NCI-H2171 (cell line): ENCODE measurements at regions not wholly inside any gene's neighbourhood (a gene's known extent, or its start where the extent isn't known, plus 50 kb on each side); places are given as distances from the start of the nearest gene placed in this dataset.

Experiments
- DNase-seq: peaks from one replicate; lab custom pipeline; 2025; lab: John Stamatoyannopoulos, UW

DNA sequence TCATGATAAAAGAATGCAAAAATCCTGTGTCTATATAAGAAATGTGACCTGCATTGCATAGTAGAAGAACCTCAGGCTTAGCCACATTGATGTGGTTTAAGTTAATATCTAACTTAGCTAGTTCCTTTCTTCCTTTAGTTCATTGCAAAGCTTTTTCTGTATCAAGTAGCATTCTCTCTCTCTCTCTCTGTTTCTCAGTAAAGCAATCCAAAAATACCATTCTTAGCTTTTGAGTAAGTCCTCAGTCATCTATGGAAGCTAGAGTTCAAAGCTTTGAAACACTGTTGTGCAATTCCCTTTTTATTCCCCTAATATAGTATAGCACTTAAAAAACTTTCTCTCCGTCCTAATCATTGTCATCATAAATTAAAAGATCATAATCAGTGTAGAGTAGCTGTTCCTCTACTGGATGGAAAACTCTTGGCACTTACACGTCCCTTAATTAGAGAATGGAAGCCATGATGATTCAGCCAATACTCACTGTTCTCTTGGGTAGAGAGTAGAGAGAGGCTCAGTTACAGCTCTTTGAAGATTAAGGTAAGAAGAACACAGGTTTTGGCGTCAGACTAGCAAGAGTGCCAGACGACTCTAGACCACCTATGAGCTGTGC is 350.3 kb upstream of the LYPLAL1 start:
- DNase-seq: no peak

DNA sequence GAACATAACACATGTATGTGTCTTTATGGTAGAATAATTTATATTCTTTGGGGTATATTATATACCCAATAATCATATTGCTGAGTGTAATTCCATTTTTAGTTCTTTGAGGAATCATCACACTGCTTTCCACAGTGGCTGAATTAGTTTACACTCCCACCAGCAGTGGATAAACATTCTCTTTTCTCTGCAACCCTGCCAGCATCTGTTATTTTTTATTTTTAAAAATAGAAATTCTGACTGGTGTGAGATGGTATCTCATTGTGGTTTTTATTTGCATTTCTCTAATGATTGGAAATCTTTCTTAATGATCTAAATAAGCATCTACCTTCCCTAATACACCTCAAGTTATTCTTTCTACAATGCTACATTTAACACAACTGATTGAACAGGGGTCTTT is 346.2 kb upstream of the LYPLAL1 start:
- DNase-seq: no peak

DNA sequence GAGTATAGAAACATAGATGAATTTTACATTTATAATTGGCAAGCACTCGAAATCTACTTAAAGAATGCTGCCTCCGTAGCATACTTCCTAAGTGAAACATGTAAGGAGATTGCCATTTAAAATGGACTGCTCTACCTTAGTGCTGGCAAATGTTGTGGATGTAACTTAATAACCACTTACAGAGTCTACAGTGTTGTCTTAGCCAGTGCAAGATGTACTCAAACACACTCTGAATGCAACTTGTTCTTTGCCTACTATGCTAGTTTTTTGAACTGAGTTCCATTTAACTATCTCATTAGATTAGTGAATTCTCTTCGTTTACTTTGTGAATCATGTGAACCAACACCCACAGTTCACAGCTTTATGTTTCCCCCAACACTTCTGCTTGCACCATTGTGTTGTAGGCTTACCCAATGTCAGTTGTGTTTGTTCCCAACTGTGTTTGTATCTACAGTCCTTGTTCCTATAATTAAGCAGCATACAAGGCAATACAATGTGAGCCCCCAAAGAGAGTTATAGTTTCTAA is 345.5 kb upstream of the LYPLAL1 start:
- no peak for DNase-seq

DNA sequence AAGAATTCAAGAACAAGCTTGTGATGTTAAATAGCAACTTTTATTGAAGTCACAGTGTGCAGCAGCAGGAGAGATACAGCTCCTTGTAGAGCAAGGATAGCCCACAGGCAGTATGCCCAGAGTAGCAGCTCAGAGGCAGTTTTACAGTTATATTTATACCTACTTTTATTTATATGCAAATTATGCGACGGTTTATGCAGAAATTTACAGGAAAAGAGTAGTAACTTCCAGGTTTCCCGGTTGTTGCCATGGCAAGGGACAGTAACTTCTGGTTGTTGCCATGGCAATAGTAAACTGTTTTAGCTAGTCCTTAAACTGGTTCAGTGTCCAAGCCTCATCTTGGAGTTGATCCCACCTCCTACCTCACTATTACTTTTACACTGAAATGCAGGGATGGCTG is 344.6 kb upstream of the LYPLAL1 start:
- no peak for DNase-seq

DNA sequence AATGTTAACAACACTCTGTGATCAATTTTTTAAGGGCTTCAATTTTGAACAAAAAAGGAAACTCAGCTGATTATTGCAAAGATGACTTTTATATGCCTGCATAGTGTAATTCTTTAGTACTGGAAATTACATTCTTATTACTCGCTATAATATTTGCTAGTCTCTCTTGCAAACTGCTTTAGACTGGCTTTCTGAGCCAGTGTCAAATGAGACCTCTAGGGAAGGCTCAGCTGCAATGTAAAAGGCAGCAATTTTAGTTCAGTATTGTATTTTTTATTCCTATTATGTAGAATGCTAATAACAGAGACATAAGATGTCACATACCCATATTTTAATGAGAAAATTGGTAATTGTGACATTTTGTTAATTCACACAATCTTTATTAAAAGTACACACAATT is 338.1 kb upstream of the LYPLAL1 start:
- no peak for DNase-seq

DNA sequence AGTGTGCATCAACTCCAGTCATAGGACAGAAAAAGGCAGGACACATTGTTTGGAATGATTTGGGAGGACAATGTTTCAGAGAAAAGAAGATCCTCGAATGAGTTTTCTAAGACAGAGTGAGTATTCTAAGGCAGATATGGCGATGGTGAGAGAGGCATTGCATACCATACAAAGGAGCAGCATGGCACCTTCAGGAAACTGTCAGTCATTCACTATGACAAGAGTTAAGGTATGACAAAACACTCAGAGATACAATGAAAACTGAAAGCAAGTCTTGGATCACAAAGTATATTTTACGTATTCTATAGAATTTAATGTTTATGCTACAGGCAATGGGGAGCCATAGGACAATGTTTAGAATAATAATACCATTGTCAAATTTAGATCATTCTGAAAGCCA is 337.4 kb upstream of the LYPLAL1 start:
- no peak for DNase-seq

DNA sequence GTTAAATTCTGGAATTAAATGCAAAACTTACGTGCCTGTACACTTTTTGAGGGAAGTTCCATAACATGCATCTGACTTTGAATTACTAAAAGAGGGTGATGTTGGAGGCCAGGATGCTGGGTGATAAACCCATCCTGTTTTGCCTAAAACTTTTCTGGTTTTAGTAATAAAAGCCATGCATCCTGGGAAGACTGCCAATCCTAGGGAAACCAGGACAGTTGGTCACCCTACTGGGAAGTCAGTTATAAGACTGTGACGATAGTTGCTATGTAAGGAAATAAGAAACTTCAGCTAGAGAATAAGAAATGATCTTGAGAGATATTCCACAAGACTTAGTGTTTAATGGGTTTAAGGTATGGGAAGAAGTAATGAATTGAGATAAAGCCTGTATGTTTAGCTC is 336.6 kb upstream of the LYPLAL1 start:
- DNase-seq: no peak

DNA sequence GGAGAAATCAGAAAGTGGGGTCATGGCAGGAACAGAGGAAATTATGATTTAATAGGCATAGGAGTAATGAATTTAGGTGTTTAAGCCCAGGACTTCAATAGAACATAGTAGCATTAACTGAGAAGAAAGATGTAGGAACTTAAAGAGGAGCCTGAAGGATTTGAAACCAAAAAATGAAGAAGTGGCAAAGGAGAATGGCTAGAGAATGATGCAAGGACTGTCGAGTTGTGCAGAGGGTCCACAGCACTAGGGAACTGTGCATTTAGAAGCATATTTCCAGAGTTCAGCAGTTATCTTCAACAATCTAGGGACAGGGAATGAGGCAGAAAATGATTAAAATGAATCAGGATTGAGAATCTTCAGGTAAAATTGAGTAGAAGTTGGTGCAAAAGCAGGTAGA is 328.1 kb upstream of the LYPLAL1 start:
- no peak for DNase-seq

DNA sequence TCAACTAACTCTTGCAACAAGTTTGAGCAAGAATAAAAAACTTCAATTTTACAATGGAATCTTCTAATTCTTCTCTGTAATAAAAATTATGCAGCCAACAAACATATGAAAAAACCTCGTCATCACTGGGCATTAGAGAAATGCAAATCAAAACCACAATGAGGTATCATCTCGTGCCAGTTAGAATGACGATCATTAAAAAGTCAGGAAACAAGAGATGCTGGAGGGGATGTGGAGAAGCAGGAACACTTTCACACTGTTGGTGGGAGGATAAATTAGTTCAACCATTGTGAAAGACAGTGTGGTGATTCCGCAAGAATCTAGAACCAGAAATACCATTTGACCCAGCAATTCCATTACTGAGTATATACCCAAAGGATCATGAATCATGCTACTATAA is 327.5 kb upstream of the LYPLAL1 start:
- DNase-seq: no peak

DNA sequence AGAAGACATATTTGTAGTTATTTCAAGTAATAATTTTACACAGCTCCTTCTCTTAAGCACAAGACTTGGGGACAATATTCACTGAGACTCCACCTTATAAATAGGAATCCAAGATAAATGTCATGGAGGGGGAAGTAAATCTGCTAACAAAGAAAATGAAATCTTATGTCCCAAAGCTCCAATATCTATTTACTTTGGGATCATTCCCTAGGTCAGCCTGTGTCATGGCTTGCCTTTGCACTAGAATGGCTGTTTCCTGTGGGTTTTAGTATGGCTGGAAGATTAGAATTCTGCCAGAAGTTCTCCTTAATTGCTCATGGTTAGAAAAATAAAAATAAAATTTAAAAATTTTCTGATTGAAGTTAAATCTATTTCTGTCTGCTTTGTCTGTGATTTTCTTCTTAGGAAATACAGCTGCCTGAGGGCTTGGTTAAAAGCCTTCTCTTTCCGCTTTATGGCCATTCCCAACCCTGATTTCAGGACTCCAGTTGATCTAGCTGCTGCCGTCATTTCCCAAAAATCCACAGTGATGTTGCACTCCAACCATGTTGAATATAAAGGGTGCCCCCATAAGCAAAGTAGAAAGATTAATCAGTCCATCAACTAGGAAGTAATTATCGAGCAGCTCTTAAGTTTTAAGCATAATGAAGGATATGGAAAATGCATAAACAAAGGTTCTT is 326.4 kb upstream of the LYPLAL1 start:
- DNase-seq: no peak

DNA sequence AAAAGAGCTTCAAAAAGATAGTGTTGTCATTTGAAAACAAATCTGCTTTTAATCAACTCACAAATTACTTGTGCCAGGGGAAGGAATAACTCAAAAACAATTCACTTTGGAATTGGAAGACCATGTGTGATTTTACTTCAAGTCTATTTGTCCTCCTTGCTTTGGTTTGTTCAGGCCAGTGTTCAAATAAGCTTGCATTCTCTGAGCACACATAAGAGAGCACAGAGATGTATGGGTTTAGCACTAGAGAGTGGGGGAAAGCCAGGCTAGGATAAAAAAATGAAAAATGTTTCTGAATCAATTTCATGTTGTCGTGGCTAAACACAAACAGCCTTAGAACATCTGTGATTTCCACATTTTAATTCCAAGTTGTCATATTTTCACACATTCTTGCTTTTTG is 325.7 kb upstream of the LYPLAL1 start:
- DNase-seq: no peak

DNA sequence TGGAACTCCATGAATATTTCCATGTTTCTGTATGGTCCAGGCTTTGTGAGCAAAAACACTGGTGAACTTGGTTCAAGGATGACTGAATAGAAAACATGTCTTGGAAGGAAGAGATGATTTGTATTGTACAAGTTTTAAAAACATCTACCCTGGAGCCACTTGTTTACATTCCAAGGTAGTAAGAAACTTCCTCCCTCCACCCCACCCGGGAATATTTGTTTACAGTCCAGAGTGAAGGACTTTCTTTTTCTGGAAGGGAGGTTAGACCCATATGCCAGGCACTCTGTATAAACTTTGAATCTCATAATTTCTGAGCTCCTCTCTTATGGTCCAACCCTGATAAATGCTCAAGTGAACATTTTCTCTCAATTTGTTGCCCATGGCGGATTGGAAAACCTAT is 323.3 kb upstream of the LYPLAL1 start:
- DNase-seq: no peak

DNA sequence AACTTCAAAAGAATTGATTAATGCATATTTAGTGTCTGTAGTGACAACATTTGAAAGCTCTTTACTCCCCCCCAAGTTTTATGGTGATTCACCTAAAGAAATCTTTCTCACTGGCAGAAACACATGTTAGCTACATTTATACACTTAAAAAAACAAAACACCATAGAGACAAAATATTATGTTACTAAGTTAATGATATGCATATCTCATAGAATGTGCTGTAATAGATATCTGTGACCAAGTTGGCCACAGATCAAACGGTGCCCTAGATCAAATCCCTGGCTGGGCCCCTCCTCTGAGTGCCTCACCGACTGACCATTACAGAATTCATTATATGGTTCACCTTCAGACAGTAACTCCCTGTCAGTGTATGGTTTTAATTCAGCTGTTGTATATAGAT is 322.1 kb upstream of the LYPLAL1 start:
- DNase-seq: no peak

DNA sequence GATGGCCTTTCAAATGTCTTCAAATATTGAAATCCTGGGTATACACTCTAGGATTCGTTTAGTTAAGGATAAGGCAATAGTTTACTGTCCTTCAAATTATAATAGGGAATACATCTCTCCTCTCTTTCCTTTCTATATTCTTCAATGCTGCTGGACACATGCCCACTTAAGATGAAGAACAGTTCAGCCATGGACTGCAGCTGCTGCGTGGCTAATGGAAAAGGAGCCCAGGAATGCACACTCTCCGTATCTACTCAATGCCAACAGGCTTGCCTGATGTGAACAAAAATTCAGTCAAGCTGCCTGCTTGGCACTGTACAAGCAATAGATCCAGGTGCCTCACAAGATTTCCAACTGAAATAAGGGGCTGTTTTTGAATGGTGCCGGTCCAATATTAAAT is 321.2 kb upstream of the LYPLAL1 start:
- no peak for DNase-seq

DNA sequence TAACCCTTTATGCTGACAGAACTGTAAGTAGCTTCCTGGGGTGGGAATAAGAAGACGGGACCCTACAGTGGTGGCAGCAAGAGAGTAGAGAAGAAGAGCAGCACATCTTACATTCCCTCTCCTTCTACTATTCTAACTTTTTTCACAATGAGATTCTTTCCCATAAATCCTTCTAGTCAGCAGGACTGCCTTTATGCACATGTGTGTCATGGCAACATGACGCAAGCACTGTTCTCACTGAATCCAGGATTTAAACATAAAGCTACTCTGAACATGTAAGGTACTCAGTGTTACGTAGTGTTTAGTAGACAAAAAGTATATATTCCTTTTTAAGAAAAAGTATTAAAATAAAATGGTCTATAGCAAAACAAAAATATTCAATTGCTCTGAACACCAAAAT is 309.7 kb upstream of the LYPLAL1 start:
- no peak for DNase-seq

DNA sequence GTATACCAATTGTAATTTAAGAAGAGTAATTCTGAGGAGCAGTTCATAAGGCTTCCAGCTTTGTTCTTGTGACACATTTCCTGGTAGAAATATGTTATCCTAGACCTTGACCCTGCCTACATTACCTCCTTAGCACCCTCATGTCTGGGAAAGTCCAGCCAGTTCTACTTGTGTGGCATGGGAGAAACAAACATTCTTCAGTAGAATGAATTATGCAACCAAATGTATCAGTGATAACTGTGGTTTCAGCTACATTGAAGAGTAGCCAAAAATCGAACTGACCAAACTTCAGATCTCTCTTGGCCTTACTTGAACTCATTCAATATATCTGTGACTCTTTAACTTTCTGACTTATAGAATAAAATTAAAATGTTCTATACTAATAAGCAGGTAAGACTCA is 308.1 kb upstream of the LYPLAL1 start:
- no peak for DNase-seq

DNA sequence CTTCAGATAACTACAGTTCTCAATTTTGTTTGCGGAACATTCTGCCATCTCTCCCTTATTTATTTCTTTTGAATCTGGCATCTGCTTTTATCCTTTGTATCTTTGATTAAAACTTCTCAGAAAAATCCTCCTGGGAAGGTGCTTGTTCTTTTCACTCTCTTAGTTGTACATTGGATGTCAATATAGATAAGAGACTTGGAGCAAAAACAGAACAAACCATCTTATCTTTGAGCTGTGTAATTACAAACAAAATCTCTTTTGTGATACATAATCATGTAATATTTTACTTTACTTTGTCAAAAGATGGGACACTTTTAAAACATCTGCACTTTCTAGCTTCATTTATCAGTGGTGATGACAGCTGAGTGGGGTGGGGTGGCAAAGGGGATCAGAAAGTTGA is 307.2 kb upstream of the LYPLAL1 start:
- DNase-seq: no peak

DNA sequence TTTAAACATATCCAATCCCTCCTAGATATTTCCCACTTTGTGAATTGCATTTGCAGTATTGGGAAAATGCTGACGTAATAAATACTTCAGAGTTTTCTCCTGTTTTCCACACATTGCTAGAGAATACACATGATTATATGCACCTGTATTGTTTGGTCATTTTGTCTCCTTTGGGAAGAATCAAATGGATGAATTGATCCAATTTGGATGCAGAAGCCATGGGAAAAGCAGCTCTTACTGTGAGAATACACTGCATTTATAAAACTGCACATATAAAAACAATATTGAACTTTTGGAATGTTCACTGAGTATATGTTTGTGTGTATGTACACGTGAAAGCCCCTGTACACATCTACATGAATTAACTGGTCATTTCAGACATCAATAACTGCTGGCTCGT is 306.6 kb upstream of the LYPLAL1 start:
- no peak for DNase-seq

DNA sequence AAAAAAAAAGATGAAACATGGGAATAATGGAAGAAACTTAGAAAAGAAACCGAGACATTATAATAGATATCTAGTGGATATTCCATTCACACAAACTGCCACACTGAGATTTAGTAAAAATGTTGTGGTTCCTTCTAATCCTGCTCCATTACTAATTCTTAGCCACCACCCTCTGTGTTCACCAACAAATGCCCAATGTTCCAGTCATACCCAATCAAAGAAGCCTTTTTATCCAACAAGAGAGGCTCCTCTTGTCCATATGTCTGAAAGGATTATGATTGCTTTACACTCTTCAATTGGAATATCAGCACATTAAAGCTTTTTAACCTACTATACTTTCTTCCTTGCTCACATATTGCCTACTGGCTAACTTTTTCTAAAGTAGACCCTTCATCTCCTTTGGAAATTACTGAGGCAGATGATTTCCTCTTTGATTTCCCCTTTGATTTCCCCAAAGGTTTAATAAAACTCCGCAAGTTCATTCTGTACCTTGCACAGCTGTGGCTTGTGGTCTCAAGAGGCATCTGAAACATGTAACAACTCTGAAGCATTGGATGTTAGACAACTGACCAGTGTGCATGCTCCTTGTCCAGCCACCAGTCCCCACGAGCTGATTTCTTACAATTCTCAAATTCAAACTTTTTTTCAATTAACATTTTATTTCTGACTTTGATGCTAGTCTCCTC is 305.6 kb upstream of the LYPLAL1 start:
- no peak for DNase-seq

DNA sequence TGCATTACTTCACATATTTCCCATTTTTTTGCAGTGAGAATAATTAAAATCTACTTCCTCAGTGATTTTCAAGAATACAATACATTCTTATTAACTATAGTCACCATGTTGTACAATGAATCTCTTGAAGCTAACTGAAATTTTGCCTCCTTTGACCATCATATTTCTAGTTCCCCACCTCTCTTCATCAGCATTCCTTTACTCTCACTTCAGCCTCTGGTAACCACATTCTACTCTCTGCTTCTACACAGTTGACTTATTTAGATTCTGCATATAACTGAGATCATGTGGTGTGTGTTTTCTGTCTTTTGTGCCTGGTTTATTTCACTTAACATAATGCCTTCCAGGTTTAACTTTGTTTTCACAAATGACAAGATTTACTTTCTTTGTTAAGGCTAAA is 304.4 kb upstream of the LYPLAL1 start:
- DNase-seq: no peak

DNA sequence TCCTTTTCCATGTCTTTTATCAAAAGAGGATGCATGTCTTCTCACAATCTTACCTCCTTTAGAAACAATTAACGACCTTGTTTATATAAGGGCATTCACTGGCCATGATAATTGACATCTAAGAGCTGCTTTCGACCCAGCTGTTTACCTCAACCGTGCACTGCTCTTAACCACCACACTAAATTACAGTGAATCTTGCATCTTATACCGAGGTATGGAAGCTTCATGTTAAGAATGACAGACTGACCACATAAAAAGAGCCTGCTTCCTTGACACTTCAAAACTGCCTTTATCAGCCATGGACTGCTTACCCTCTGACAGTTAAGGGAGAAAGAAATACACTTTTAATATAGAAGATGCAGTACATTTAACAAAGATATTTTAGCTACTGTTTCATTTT is 301.7 kb upstream of the LYPLAL1 start:
- no peak for DNase-seq

DNA sequence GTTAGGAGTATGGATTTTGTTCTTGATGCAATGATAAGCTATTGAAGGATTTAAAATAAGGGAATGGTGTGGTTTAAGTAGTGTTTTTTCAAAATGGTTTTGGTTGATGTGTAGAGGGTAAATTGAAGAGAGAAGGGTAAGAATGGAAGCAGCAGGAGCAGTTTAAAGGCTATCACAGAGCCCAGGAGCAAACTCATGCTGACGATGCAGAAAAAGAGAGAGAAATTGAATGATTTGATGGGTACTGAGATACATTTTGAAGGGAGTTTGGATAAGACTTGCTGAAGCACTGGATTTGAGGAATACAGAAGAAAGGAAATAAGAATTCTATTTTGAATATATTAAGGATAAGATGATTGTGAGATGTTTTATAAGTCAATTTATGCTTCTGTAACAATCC is 300.8 kb upstream of the LYPLAL1 start:
- DNase-seq: no peak

DNA sequence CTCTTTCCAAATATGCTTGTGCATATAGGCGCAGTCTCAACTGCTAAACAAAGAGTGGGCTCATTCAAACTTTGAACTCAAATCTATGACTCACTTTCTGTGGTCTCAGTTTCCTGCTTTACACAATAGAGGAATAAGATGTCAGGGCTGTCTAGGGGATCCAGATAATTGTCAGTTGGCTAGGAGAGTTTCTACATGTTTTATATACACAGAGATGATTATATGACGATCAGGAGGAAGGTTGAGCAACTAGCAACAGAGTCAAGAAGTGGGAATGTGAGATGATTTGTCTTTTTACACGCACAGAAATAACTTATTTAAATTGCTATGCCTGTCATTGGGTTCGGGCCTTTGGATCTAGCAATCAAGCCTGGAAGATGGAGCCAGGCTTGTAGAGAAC is 299.4 kb upstream of the LYPLAL1 start:
- no peak for DNase-seq
